ENCODE measurements at regions not wholly inside any gene's neighbourhood (a gene's known extent, or its start where the extent isn't known, plus 50 kb on each side); places are given as distances from the start of the nearest gene placed in this dataset.

DNA sequence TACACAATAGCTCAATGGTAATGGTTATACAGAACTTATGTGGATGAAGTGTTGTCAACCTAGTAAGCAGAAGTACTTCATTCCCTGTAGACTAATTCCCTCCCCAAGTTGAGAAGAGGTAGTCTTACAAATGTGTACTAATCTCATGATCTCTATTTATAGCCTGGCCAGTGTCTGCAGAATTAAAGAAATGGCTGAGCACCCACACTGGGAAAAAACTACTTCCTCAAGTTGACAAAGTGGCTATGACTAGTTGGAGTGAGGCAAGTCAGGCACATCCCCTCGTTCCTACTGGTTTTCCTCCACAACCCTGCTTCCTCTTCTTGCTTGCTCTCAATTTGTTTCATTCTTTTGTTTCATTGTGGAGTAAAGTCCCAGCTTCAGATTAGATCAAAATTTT is 566.7 kb upstream of the ZNF717 start:
- TF ChIP-seq, protein P1, sequence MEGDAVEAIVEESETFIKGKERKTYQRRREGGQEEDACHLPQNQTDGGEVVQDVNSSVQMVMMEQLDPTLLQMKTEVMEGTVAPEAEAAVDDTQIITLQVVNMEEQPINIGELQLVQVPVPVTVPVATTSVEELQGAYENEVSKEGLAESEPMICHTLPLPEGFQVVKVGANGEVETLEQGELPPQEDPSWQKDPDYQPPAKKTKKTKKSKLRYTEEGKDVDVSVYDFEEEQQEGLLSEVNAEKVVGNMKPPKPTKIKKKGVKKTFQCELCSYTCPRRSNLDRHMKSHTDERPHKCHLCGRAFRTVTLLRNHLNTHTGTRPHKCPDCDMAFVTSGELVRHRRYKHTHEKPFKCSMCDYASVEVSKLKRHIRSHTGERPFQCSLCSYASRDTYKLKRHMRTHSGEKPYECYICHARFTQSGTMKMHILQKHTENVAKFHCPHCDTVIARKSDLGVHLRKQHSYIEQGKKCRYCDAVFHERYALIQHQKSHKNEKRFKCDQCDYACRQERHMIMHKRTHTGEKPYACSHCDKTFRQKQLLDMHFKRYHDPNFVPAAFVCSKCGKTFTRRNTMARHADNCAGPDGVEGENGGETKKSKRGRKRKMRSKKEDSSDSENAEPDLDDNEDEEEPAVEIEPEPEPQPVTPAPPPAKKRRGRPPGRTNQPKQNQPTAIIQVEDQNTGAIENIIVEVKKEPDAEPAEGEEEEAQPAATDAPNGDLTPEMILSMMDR (IDR thresholded peaks at IDR 0.05), result no peak
- TF ChIP-seq FOXM1 (IDR thresholded peaks at IDR 0.05; ENCODE audit: low read depth), result no peak
- no peak for TF ChIP-seq ZBTB33 (IDR thresholded peaks at IDR 0.05; ENCODE audit: borderline replicate concordance, low read depth)
- TF ChIP-seq EP300 (IDR thresholded peaks at IDR 0.05; ENCODE audit: borderline replicate concordance in 1 of 2, low read depth in 1 of 2, low read length in 1 of 2), result no peak
- TF ChIP-seq, protein P2, sequence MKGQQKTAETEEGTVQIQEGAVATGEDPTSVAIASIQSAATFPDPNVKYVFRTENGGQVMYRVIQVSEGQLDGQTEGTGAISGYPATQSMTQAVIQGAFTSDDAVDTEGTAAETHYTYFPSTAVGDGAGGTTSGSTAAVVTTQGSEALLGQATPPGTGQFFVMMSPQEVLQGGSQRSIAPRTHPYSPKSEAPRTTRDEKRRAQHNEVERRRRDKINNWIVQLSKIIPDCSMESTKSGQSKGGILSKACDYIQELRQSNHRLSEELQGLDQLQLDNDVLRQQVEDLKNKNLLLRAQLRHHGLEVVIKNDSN (IDR thresholded peaks at IDR 0.05; ENCODE audit: borderline replicate concordance, low read depth), result no peak
- no peak for TF ChIP-seq GABPA (IDR thresholded peaks at IDR 0.05; ENCODE audit: low read depth)
- TF ChIP-seq TAF1 (IDR thresholded peaks at IDR 0.05; ENCODE audit: borderline replicate concordance, low read depth, low read length), result no peak
